ENCODE measurements at regions not wholly inside any gene's neighbourhood (a gene's known extent, or its start where the extent isn't known, plus 50 kb on each side); places are given as distances from the start of the nearest gene placed in this dataset.

DNA sequence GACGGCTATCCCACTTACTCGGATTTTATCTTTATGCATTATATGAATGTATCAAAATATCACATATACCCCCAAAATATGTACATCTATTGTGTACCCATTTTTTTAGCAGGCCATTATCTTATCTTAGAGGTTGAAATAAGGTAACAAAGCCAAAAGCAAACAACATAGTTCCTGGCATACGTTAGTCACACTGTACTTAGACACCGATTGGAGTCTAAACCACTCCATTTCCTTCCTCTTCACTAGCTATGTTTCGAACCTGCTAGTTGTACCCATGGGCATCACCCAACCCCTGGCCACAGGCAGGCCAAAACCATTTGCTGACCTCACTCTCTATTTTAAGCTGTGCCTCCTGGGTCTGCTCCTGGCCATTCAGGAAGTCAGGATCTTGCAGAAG is 66.3 kb downstream of the GRIN2B start:
- TF ChIP-seq, protein P1, sequence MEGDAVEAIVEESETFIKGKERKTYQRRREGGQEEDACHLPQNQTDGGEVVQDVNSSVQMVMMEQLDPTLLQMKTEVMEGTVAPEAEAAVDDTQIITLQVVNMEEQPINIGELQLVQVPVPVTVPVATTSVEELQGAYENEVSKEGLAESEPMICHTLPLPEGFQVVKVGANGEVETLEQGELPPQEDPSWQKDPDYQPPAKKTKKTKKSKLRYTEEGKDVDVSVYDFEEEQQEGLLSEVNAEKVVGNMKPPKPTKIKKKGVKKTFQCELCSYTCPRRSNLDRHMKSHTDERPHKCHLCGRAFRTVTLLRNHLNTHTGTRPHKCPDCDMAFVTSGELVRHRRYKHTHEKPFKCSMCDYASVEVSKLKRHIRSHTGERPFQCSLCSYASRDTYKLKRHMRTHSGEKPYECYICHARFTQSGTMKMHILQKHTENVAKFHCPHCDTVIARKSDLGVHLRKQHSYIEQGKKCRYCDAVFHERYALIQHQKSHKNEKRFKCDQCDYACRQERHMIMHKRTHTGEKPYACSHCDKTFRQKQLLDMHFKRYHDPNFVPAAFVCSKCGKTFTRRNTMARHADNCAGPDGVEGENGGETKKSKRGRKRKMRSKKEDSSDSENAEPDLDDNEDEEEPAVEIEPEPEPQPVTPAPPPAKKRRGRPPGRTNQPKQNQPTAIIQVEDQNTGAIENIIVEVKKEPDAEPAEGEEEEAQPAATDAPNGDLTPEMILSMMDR (IDR thresholded peaks at IDR 0.05), result no peak
- TF ChIP-seq POLR2A (IDR thresholded peaks at IDR 0.05), result no peak
- TF ChIP-seq EP300 (IDR thresholded peaks at IDR 0.05), result no peak
- no peak for TF ChIP-seq POLR2AphosphoS5 (IDR thresholded peaks at IDR 0.05)
